Iris pigment epithelial cell (primary cell): ENCODE measurements at regions not wholly inside any gene's neighbourhood (a gene's known extent, or its start where the extent isn't known, plus 50 kb on each side); places are given as distances from the start of the nearest gene placed in this dataset.

Experiments
- DNase-seq: peaks from one replicate; pipeline ENCODE4 v3.0.0-alpha.2; 2011; ENCODE audit warnings: low read depth

- no peak for DNase-seq
These were observed 147.1 kb downstream of the CHST1 start for GRCh38 chr11:45518141-45518832.

- no peak for DNase-seq
These were observed 148.2 kb downstream of the CHST1 start for GRCh38 chr11:45517171-45517770.

- no peak for DNase-seq
These were observed 151.5 kb downstream of the CHST1 start for GRCh38 chr11:45513821-45514340.

GRCh38 chr11:45512471-45513148 lies 152.8 kb downstream of the CHST1 start:
- DNase-seq: no peak

GRCh38 chr11:45511566-45511965 lies 153.9 kb downstream of the CHST1 start:
- no peak for DNase-seq

- DNase-seq: no peak
These were observed 157.5 kb downstream of the CHST1 start for GRCh38 chr11:45507916-45508315.

GRCh38 chr11:45503311-45503710 lies 162.1 kb downstream of the CHST1 start:
- DNase-seq: no peak

GRCh38 chr11:45502226-45502545 lies 163.2 kb downstream of the CHST1 start:
- DNase-seq: no peak

GRCh38 chr11:45501392-45502225 lies 163.8 kb downstream of the CHST1 start:
- no peak for DNase-seq

- no peak for DNase-seq
These were observed 165.0 kb downstream of the CHST1 start for GRCh38 chr11:45500451-45500850.

- no peak for DNase-seq
These were observed 170.7 kb downstream of the CHST1 start for GRCh38 chr11:45494738-45495137.

GRCh38 chr11:45489281-45489905 lies 176.0 kb downstream of the CHST1 start:
- no peak for DNase-seq

- DNase-seq: no peak
These were observed 179.0 kb downstream of the CHST1 start for GRCh38 chr11:45486461-45486860.

GRCh38 chr11:45485070-45485707 lies 180.2 kb downstream of the CHST1 start:
- no peak for DNase-seq

GRCh38 chr11:45484326-45484883 lies 181.0 kb downstream of the CHST1 start:
- DNase-seq: no peak

- DNase-seq: no peak
These were observed 182.0 kb downstream of the CHST1 start for GRCh38 chr11:45483416-45483815.

GRCh38 chr11:45482331-45482730 lies 183.1 kb downstream of the CHST1 start:
- no peak for DNase-seq

GRCh38 chr11:45481026-45481425 lies 184.4 kb downstream of the CHST1 start:
- DNase-seq: no peak

GRCh38 chr11:45477588-45477987 lies 187.8 kb downstream of the CHST1 start:
- DNase-seq: no peak

- no peak for DNase-seq
These were observed 189.3 kb downstream of the CHST1 start for GRCh38 chr11:45476126-45476525.

GRCh38 chr11:45475173-45475572 lies 189.0 kb upstream of the SYT13 start:
- no peak for DNase-seq
